Smooth muscle cell (in vitro differentiated cells): ENCODE measurements at regions not wholly inside any gene's neighbourhood (a gene's known extent, or its start where the extent isn't known, plus 50 kb on each side); places are given as distances from the start of the nearest gene placed in this dataset.

Experiments
- DNase-seq: peaks from one replicate; lab custom pipeline; 2025; ENCODE audit not compliant: unreplicated experiment; lab: John Stamatoyannopoulos, UW
- H2AFZ ChIP-seq: fragments of 200-600 bp; sonication (generic); 2 replicates; pipeline ENCODE4 v1.6.0; 2016; ENCODE audit warnings: antibody characterized with exemption, low read depth, mild to moderate bottlenecking
- H3F3A ChIP-seq: fragments of 200-600 bp; sonication (generic); 2 replicates; pipeline ENCODE4 v1.6.0; 2017; ENCODE audit warnings: antibody characterized with exemption, low read depth
- H3K27ac ChIP-seq: fragments of 200-600 bp; sonication (generic); 2 replicates; pipeline ENCODE4 v1.5.1; 2016; ENCODE audit warnings: low read depth, mild to moderate bottlenecking
- H3K27me3 ChIP-seq: fragments of 200-600 bp; sonication (generic); 2 replicates; pipeline ENCODE4 v1.6.1; 2016; ENCODE audit warnings: low read depth, mild to moderate bottlenecking
- H3K36me3 ChIP-seq: fragments of 200-600 bp; sonication (generic); 2 replicates; pipeline ENCODE4 v1.5.1; 2016; ENCODE audit warnings: low read depth
- H3K4me1 ChIP-seq: fragments of 200-600 bp; sonication (generic); 2 replicates; pipeline ENCODE4 v1.5.1; 2016; ENCODE audit warnings: low read depth
- H3K4me2 ChIP-seq: fragments of 200-600 bp; sonication (generic); 2 replicates; pipeline ENCODE4 v1.6.0; 2016; ENCODE audit warnings: mild to moderate bottlenecking
- H3K4me3 ChIP-seq: fragments of 200-600 bp; sonication (generic); 2 replicates; pipeline ENCODE4 v1.5.1; 2016; ENCODE audit warnings: mild to moderate bottlenecking
- H3K79me2 ChIP-seq: fragments of 200-600 bp; sonication (generic); 2 replicates; pipeline ENCODE4 v1.6.0; 2016; ENCODE audit warnings: low read depth, mild to moderate bottlenecking
- H3K9ac ChIP-seq: fragments of 200-600 bp; sonication (generic); 2 replicates; pipeline ENCODE4 v1.6.0; 2016; ENCODE audit warnings: low read depth
- H3K9me3 ChIP-seq: fragments of 200-600 bp; sonication (generic); replicated peaks from 2 replicates; pipeline ENCODE4 v1.5.1; 2016; ENCODE audit warnings: low read depth
- H4K20me1 ChIP-seq: fragments of 200-600 bp; sonication (generic); 2 replicates; pipeline ENCODE4 v1.6.0; 2016; ENCODE audit warnings: low read depth
- CTCF ChIP-seq: fragments of 200-600 bp; sonication (generic); IDR thresholded peaks from 2 replicates; pipeline ENCODE4 v1.5.1; 2017; ENCODE audit warnings: borderline replicate concordance, mild to moderate bottlenecking, antibody characterized with exemption; ENCODE audit not compliant: insufficient read depth, poor library complexity, severe bottlenecking
- WGBS: methylation state at CpG from one replicate; pipeline ENCODE4 v1.1.7; 2016; ENCODE audit warnings: low lambda C conversion rate; 5-methylcytosine and 5-hydroxymethylcytosine counted together

- no peak overlapping the region for H3K9ac ChIP-seq
- no peaks in the 10 kb centered on the region for H3K4me1 ChIP-seq
- H3F3A ChIP-seq: no peaks in the 10 kb centered on the region
- H3K27me3 ChIP-seq: no peaks in the 10 kb centered on the region
- TF ChIP-seq CTCF: no peak
- no peaks in the 10 kb centered on the region for H3K79me2 ChIP-seq
- no peaks in the 10 kb centered on the region for H4K20me1 ChIP-seq
- H3K4me2 ChIP-seq: no peak overlapping the region
- H3K9me3 ChIP-seq: no peaks in the 10 kb centered on the region
- DNase-seq: no peak
- no peak overlapping the region for H2AFZ ChIP-seq
- H3K4me3 ChIP-seq: no peak overlapping the region
- H3K36me3 ChIP-seq: no peaks in the 10 kb centered on the region
- H3K27ac ChIP-seq: no peak overlapping the region
Measured at GRCh38 chrX:137969191-137969590, 403.3 kb downstream of the ZIC3 start.

- Histone ChIP-seq H3K9ac (no peak overlapping the region), H3K27me3 (no peaks in the 10 kb centered on the region), H3K36me3 (no peaks in the 10 kb centered on the region), H4K20me1 (no peaks in the 10 kb centered on the region), H3F3A (no peaks in the 10 kb centered on the region), H3K4me3 (no peak overlapping the region), H3K27ac (no peak overlapping the region), H3K4me1 (no peaks in the 10 kb centered on the region), H2AFZ (no peak overlapping the region), H3K4me2 (no peak overlapping the region), H3K9me3 (no peaks in the 10 kb centered on the region), H3K79me2 (no peaks in the 10 kb centered on the region)
- TF ChIP-seq CTCF: no peak
- DNase-seq: no peak
- 71% methylated on average over 1 of the region's 1 CpG for WGBS
Measured at GRCh38 chrX:137982472-137983172, 416.7 kb downstream of the ZIC3 start.

- H3K79me2 ChIP-seq: no peaks in the 10 kb centered on the region
- H3K4me3 ChIP-seq: no peak overlapping the region
- no peaks in the 10 kb centered on the region for H3K4me1 ChIP-seq
- WGBS: 89% methylated on average over 1 of the region's 1 CpG
- no peaks in the 10 kb centered on the region for H3K36me3 ChIP-seq
- DNase-seq: no peak
- no peak overlapping the region for H3K9ac ChIP-seq
- H4K20me1 ChIP-seq: no peaks in the 10 kb centered on the region
- no peaks in the 10 kb centered on the region for H3K9me3 ChIP-seq
- H3K4me2 ChIP-seq: no peak overlapping the region
- no peak overlapping the region for H3K27ac ChIP-seq
- TF ChIP-seq CTCF: no peak
- H2AFZ ChIP-seq: no peak overlapping the region
- H3F3A ChIP-seq: no peaks in the 10 kb centered on the region
- H3K27me3 ChIP-seq: no peaks in the 10 kb centered on the region
Measured at GRCh38 chrX:137988470-137988869, 422.5 kb downstream of the ZIC3 start.

GRCh38 chrX:137998619-137999018, 432.7 kb downstream of the ZIC3 start:
- Histone ChIP-seq H3K4me3 (no peak overlapping the region), H3K79me2 (no peaks in the 10 kb centered on the region), H3K4me1 (no peaks in the 10 kb centered on the region), H2AFZ (no peak overlapping the region), H3K27me3 (no peaks in the 10 kb centered on the region), H3K9ac (no peak overlapping the region), H3K36me3 (no peaks in the 10 kb centered on the region), H3F3A (no peaks in the 10 kb centered on the region), H3K9me3 (no peaks in the 10 kb centered on the region), H4K20me1 (no peaks in the 10 kb centered on the region), H3K4me2 (no peak overlapping the region), H3K27ac (no peak overlapping the region)
- DNase-seq: no peak
- no peak for TF ChIP-seq CTCF
- WGBS: 55% methylated on average over 1 of the region's 1 CpG
